ENCODE measurements at regions not wholly inside any gene's neighbourhood (a gene's known extent, or its start where the extent isn't known, plus 50 kb on each side); places are given as distances from the start of the nearest gene placed in this dataset.
"Not testable (repeated sequence)": the region's sequence is repeated elsewhere in the genome, so short reads cannot be mapped to it uniquely, and the experiment has no call there.

DNA sequence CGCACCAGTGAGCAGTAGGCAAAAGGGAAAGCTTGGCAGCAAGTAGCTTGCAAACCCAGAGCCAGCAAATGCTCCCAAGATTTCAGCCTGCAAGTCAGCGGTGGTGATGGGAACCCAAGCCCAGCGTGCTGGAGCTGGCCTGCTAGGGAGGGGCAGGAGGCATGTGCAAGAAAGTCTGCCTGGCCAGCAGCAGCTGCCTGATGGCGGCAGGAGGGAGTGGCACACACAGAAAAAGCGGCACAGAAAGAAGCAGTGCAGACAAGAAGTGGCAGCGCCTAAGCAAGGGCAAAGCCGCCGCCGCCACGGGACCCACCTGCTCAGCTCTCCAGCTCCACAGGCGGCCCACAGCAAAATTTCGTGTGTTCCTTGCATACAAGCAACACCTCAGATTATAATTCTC, 1206.5 kb upstream of the PABPC4L start:
- peaks cover 0 to 21% (median 0%) of the 10 kb centered on the region in 4 donors for H3K9me3 ChIP-seq
- DNase-seq (peak in 1 of 2 donors; percentile 68), ATAC-seq (ENCODE audit: low FRiP score in 2 of 2) (no peak)
- H3K27ac ChIP-seq = no peak overlapping the region
- WGBS, 2 donors = 90 to 93% methylated on average over 12 of the region's 12 CpGs
- no peak overlapping the region for H3K4me3 ChIP-seq
- H3K36me3 ChIP-seq = no peaks in the 10 kb centered on the region
- H3K27me3 ChIP-seq = no peaks in the 10 kb centered on the region
- TF ChIP-seq, protein P1, sequence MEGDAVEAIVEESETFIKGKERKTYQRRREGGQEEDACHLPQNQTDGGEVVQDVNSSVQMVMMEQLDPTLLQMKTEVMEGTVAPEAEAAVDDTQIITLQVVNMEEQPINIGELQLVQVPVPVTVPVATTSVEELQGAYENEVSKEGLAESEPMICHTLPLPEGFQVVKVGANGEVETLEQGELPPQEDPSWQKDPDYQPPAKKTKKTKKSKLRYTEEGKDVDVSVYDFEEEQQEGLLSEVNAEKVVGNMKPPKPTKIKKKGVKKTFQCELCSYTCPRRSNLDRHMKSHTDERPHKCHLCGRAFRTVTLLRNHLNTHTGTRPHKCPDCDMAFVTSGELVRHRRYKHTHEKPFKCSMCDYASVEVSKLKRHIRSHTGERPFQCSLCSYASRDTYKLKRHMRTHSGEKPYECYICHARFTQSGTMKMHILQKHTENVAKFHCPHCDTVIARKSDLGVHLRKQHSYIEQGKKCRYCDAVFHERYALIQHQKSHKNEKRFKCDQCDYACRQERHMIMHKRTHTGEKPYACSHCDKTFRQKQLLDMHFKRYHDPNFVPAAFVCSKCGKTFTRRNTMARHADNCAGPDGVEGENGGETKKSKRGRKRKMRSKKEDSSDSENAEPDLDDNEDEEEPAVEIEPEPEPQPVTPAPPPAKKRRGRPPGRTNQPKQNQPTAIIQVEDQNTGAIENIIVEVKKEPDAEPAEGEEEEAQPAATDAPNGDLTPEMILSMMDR (IDR thresholded peaks at IDR 0.05) = no peak
- no peaks in the 10 kb centered on the region for H3K4me1 ChIP-seq

DNA sequence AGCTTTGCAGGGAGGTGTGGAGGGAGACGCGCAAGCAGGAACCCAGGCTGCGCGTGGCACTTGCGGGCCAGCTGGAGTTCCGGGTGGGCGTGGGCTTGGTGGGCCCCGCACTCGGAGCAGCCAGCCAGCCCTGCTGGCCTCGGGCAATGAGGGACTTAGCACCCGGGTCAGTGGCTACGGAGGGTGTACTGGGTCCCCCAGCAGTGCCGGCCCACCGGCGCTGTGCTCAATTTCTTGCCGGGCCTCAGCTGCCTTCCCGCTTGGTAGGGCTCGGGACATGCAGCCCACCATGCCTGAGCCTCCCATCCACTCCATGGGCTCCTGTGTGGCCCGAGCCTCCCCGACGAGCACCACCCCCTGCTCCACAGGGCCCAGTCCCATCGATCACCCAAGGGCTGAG, 1205.0 kb upstream of the PABPC4L start:
- H3K9me3 ChIP-seq = peaks cover 0 to 21% (median 0%) of the 10 kb centered on the region in 4 donors
- 98% methylated on average over 19 of the region's 22 CpGs; no CpG with 5 or more reads in 1 of the 2 donors for WGBS, 2 donors
- peak in 1 of 2 donors; percentile 69 for DNase-seq
- H3K4me1 ChIP-seq; ATAC-seq (ENCODE audit: low FRiP score in 2 of 2); H3K36me3 ChIP-seq; H3K27ac ChIP-seq; H3K27me3 ChIP-seq; H3K4me3 ChIP-seq: not testable (repeated sequence)

DNA sequence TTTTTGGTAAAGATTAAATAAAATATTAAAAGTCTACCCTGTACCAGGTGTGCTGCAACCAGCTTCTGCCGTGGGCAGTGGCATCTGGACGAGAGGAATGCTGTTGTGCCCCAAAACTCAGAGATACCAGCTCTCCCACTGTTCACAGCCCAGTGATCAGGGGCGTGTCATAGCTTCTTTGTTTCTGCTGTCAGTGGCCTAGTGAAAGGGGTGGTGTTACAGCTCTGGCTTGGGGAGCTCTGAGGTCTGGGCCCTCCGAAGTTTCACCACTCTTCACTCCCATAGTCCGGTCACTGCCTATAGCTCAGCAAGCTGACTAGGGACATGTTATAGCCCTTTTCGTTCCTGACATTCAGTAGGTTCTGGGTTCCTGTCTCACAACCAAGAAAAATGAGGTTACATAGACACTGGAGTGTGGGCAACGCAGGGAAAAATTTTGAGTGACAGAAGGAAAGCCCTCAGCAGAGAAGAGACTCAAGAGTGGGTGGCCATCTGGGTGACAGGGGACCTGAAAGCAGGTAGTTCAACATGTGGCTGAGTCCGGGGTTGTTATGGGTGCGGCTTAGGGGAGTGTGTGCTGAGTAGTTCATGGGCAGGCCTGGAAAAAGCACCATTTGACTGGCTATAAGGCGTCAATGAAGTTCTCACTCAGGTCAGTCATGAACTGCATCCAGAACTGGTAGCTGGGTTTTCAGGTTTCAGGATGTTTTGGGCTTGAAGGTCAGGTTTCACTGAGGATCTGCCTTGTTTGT, 1184.4 kb upstream of the PABPC4L start:
- ATAC-seq (ENCODE audit: low FRiP score in 2 of 2) (no peak), DNase-seq (no peak)
- Histone ChIP-seq H3K4me1 (no peaks in the 10 kb centered on the region), H3K27ac (no peak overlapping the region), H3K4me3 (no peak overlapping the region), H3K36me3 (no peaks in the 10 kb centered on the region), H3K9me3 (no peaks in the 10 kb centered on the region), H3K27me3 (no peaks in the 10 kb centered on the region)
- WGBS, 2 donors = 83 to 87% methylated on average over 10 of the region's 10 CpGs
- TF ChIP-seq, protein P1 (IDR thresholded peaks at IDR 0.05) = no peak
- no peak for TF ChIP-seq EP300 (IDR thresholded peaks at IDR 0.05)

DNA sequence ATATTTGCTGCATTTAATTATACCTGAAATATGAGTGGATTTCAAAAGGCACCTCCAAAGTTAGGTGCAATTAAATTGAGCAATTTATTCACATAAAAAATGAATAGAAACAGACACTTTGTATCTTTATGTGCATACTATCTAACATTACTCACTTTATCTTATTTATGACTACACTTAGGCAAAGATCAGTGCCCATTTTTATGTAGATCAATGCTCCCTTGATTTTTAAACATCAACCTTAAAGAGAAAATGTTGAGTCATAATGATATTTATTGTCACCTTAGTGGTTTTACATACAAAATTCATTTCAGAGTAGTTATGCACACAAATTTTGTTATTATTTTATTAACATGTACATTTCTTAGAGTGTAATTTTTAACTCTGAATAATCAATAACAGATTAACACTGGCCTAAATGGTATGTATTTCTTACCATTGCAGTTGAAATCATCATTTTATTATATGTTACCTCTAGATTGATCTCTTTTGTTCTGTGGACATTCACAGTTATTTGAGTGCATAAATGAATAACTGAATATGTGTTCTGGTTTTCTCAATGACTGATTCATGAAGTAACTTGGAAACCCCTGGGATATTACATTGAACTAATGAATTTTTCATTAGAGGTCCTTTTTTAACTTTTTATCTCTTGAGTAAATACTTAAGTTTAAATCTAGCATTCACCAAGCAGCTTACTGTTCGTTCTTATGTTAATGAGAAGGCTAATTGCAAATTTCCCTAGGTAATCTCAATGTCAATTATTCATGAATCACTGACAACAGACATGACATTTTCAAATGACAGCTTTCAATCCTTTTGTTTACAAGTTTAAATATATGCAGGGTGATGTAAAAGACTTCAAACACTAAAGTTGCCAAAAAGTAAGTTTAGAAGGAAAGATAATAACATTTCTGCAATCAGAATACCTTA, 1182.0 kb upstream of the PABPC4L start:
- Histone ChIP-seq H3K27ac (no peak overlapping the region), H3K9me3 (no peaks in the 10 kb centered on the region), H3K4me1 (no peaks in the 10 kb centered on the region), H3K4me3 (no peak overlapping the region), H3K27me3 (no peaks in the 10 kb centered on the region), H3K36me3 (no peaks in the 10 kb centered on the region)
- DNase-seq (no peak), ATAC-seq (ENCODE audit: low FRiP score in 2 of 2) (no peak)
- TF ChIP-seq, protein P1 (IDR thresholded peaks at IDR 0.05) = no peak
- TF ChIP-seq POLR2AphosphoS5 (IDR thresholded peaks at IDR 0.05) = no peak
- no peak for TF ChIP-seq EP300 (IDR thresholded peaks at IDR 0.05)
- no peak for TF ChIP-seq POLR2A (IDR thresholded peaks at IDR 0.05)
- 42% methylated on average over 1 of the region's 1 CpG for WGBS, 2 donors

DNA sequence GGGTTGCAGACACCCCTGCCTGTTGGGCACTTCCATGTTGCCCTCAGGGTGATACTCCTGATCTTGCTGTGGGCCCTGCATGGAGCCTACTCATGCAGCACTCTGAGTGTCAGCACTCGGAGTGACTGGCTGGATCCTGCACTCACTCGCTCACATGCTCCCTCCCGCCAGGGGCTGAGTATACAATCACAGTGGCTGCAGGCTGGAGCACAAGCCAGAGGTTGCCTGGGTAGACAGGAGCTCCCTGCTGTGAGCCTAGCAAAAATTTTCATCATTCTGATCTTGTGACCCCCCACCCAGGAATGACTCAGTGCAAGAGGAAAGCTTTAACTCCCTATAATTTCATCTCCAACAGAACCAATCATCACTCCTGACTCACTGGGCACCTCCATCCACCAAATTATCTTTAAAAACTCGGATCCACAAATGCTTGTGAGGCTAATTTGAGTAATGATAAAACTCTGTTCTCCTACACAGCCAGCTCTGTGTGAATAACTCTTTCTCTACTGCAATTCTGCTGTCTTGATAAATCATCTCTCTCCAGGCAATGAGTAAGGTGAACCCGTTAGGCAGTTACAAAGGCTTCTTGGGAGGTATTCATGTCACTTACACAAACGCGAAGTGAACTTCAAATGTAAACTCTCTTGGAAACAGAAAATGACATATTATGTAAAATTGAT, 1180.8 kb upstream of the PABPC4L start:
- H3K4me3 ChIP-seq = no peak overlapping the region
- H3K27me3 ChIP-seq = no peaks in the 10 kb centered on the region
- 77 to 83% methylated on average over 6 to 7 of the region's 7 CpGs for WGBS, 2 donors
- no peaks in the 10 kb centered on the region for H3K9me3 ChIP-seq
- TF ChIP-seq, protein P1 (IDR thresholded peaks at IDR 0.05) = no peak
- no peak for TF ChIP-seq POLR2AphosphoS5 (IDR thresholded peaks at IDR 0.05)
- no peak for TF ChIP-seq EP300 (IDR thresholded peaks at IDR 0.05)
- no peak for TF ChIP-seq POLR2A (IDR thresholded peaks at IDR 0.05)
- no peaks in the 10 kb centered on the region for H3K4me1 ChIP-seq
- no peak for ATAC-seq (ENCODE audit: low FRiP score in 2 of 2)
- no peaks in the 10 kb centered on the region for H3K36me3 ChIP-seq
- H3K27ac ChIP-seq = no peak overlapping the region
- DNase-seq = peak in 1 of 2 donors; percentile 2

Measured in upper lobe of left lung (tissue), 6 donors.